Caco-2 (cell line): ENCODE measurements at regions not wholly inside any gene's neighbourhood (a gene's known extent, or its start where the extent isn't known, plus 50 kb on each side); places are given as distances from the start of the nearest gene placed in this dataset.

Source experiments
- BruUV-seq: library from RNA; stranded (reverse); fragments of 400-500 nt; replicated peaks from 2 replicates; lab custom pipeline; 2021; lab: Mats Ljungman, UMichigan
- CTCF ChIA-PET: fragments of 300-600 bp; sonication (Branson Sonifier 250); formaldehyde crosslinking; loops from one replicate; lab custom pipeline; 2022; ENCODE audit warnings: antibody characterized with exemption; lab: Charles Lee
- POLR2A ChIA-PET: fragments of 300-600 bp; sonication (Branson Sonifier 250); formaldehyde crosslinking; loops from one replicate; lab custom pipeline; 2022; ENCODE audit warnings: antibody characterized with exemption; lab: Charles Lee
- DNase-seq, 2 experiments: peaks; one replicate each; pipeline versions ENCODE4 v3.0.0 to v3.0.0-alpha.2; 2020 to 2022
- H3K27me3 ChIP-seq: replicated peaks from 2 replicates; pipeline ENCODE4 v1.6.0; 2011; ENCODE audit warnings: low read length; ENCODE audit not compliant: control insufficient read depth, insufficient read depth
- H3K36me3 ChIP-seq: 2 replicates; pipeline ENCODE4 v1.5.1; 2011; ENCODE audit warnings: low read length; ENCODE audit not compliant: control insufficient read depth, insufficient read depth
- H3K4me1 ChIP-seq: fragments of 250-450 bp; sonication (Bioruptor Pico); 2 replicates; pipeline ENCODE4 v1.5.1; 2020; ENCODE audit warnings: mild to moderate bottlenecking
- H3K4me3 ChIP-seq: 2 replicates; pipeline ENCODE4 v1.5.1; 2011; ENCODE audit warnings: low read depth, mild to moderate bottlenecking, control low read depth, low read length
- H3K9me3 ChIP-seq: fragments of 250-450 bp; sonication (Bioruptor Pico); 2 replicates; pipeline ENCODE4 v1.5.1; 2020; ENCODE audit warnings: mild to moderate bottlenecking, moderate library complexity
- H3K27ac Mint-ChIP-seq: one replicate; pipeline ENCODE4 v1.8.0; 2022; ENCODE audit warnings: mixed read lengths; ENCODE audit not compliant: unreplicated experiment
- H3K27me3 Mint-ChIP-seq: one replicate; pipeline ENCODE4 v1.8.0; 2022; ENCODE audit warnings: mixed read lengths; ENCODE audit not compliant: insufficient read depth, unreplicated experiment
- H3K36me3 Mint-ChIP-seq: one replicate; pipeline ENCODE4 v1.8.0; 2022; ENCODE audit warnings: mild to moderate bottlenecking, mixed read lengths; ENCODE audit not compliant: insufficient read depth, unreplicated experiment
- H3K4me1 Mint-ChIP-seq: one replicate; pipeline ENCODE4 v1.8.0; 2022; ENCODE audit warnings: low read depth, mixed read lengths; ENCODE audit not compliant: unreplicated experiment
- H3K4me3 Mint-ChIP-seq: one replicate; pipeline ENCODE4 v1.8.0; 2022; ENCODE audit warnings: mild to moderate bottlenecking, moderate library complexity, mixed read lengths; ENCODE audit not compliant: unreplicated experiment
- H3K9me3 Mint-ChIP-seq: one replicate; pipeline ENCODE4 v1.8.0; 2022; ENCODE audit warnings: mixed read lengths; ENCODE audit not compliant: unreplicated experiment
- intact Hi-C: fragments of 100-400 bp; cut with micrococcal nuclease; formaldehyde crosslinking; loops from one replicate; pipeline ENCODE4 v1.10.0; 2022; ENCODE audit not compliant: unreplicated experiment
- TF ChIP-seq, protein P1 (sequence below), 2 experiments: fragments of 200-600 bp in 1 of 2; IDR thresholded peaks; 1 replicate in 1 of 2; 2 replicates in 1 of 2; pipeline versions ENCODE4 v1.5.1 to v1.8.0; 2011 to 2022; ENCODE audit warnings: antibody characterized with exemption in 1 of 2, control low read depth in 1 of 2, inconsistent platforms in 1 of 2, low read depth in 1 of 2, low read length in 1 of 2, mild to moderate bottlenecking in 1 of 2, moderate library complexity in 1 of 2; ENCODE audit not compliant: insufficient read depth in 1 of 2, severe bottlenecking in 1 of 2, unreplicated experiment in 1 of 2

DNA sequence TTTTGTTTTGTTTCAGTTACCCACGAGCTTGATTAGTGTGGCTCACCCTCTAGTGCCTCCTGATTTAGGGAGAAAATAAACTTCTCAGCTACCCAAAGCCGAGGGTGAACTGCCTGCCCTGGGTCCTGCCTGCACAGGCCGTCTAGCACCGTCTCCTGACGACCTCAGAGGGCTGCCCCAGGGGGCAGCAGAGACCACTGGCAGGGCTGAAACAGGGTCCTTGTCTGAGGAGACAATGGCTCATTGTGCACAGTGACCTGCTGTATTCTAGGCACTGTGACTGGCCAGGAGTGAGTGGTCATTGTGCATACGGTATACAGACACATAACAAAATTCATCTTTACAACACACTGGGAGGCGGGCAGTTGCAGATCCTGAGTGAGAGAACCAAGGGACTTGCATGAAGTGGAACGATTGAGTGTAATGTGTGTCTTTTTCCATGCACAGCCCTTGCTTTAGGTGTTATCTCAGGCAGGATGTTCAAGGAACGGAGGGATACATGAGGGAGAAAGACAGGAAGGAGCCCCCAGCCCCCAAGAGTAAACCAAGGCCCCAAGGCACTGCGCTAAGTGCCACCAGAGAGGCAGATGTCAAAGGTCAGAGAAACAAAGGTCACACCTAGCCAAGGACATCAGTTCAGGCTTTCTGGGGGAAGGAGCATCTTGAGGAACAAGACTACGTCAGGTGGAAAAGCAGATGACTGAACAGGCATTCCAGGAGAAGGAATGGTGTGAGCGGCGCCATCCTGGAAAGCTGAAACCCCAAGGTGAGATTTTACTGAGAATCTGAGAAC, 421.3 kb downstream of the LPIN1 start:
- Histone ChIP-seq H3K36me3 (no peaks in the 10 kb centered on the region), H3K9me3 (no peaks in the 10 kb centered on the region), H3K4me1 (no peaks in the 10 kb centered on the region), H3K4me3 (no peak overlapping the region), H3K27me3 (0 out of 2 replicates have a peak, but pooled peaks cover 2% of the 10 kb centered on the region)
- intact Hi-C loops, result loop anchor here (10.0 kb wide), 1 partner anchor 767 kb away; no protein-coding TSS in a partner anchor
- H3K27ac Mint-ChIP-seq, result no peak overlapping the region
- POLR2A ChIA-PET, result no interaction called here
- no peaks in the 10 kb centered on the region for H3K36me3 Mint-ChIP-seq
- H3K9me3 Mint-ChIP-seq, result no peaks in the 10 kb centered on the region
- CTCF ChIA-PET, result no interaction called here
- H3K27me3 Mint-ChIP-seq, result peaks cover 8% of the 10 kb centered on the region
- no peak overlapping the region for H3K4me3 Mint-ChIP-seq
- no peaks in the 10 kb centered on the region for H3K4me1 Mint-ChIP-seq
- BruUV-seq, result no TSS peak
- no peak for DNase-seq
- TF ChIP-seq, protein P1, sequence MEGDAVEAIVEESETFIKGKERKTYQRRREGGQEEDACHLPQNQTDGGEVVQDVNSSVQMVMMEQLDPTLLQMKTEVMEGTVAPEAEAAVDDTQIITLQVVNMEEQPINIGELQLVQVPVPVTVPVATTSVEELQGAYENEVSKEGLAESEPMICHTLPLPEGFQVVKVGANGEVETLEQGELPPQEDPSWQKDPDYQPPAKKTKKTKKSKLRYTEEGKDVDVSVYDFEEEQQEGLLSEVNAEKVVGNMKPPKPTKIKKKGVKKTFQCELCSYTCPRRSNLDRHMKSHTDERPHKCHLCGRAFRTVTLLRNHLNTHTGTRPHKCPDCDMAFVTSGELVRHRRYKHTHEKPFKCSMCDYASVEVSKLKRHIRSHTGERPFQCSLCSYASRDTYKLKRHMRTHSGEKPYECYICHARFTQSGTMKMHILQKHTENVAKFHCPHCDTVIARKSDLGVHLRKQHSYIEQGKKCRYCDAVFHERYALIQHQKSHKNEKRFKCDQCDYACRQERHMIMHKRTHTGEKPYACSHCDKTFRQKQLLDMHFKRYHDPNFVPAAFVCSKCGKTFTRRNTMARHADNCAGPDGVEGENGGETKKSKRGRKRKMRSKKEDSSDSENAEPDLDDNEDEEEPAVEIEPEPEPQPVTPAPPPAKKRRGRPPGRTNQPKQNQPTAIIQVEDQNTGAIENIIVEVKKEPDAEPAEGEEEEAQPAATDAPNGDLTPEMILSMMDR (IDR thresholded peaks at IDR 0.05; ENCODE audit: insufficient read depth in 1 of 2, low read depth in 1 of 2, low read length in 1 of 2, severe bottlenecking in 1 of 2, unreplicated experiment in 1 of 2), result no peak

DNA sequence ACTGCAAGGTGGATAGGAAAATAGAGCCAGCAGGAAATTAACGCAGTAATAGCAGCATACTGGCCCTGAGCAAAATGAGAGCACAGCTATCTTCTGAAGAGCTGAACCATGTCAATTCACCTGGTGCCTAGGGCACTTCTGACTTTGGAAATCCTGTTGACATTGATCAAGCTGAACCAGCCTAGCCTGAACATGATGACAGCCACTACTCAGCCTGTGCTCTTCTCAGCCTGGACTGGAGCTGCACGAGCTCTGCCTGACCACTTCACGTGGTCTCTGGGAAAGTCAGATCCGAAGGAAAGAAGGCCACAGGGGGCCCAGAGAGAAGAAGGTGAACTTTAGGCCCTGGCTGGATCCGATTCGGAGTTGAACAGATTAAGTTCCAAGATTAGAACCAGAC, 421.9 kb downstream of the LPIN1 start:
- Histone ChIP-seq H3K9me3 (no peaks in the 10 kb centered on the region), H3K27me3 (0 out of 2 replicates have a peak, but pooled peaks cover 2% of the 10 kb centered on the region), H3K36me3 (no peaks in the 10 kb centered on the region), H3K4me1 (no peaks in the 10 kb centered on the region), H3K4me3 (no peak overlapping the region)
- ChIA-PET CTCF (no interaction called here), POLR2A (no interaction called here)
- DNase-seq, result no peak
- Mint-ChIP-seq H3K9me3 (no peaks in the 10 kb centered on the region), H3K4me1 (no peaks in the 10 kb centered on the region), H3K36me3 (no peaks in the 10 kb centered on the region), H3K27ac (no peak overlapping the region), H3K27me3 (peaks cover 8% of the 10 kb centered on the region), H3K4me3 (no peak overlapping the region)
- TF ChIP-seq, protein P1 (IDR thresholded peaks at IDR 0.05; ENCODE audit: insufficient read depth in 1 of 2, low read depth in 1 of 2, low read length in 1 of 2, severe bottlenecking in 1 of 2, unreplicated experiment in 1 of 2), result no peak
- intact Hi-C loops, result loop anchor here (10.0 kb wide), 1 partner anchor 766 kb away; no protein-coding TSS in a partner anchor
- no TSS peak for BruUV-seq

DNA sequence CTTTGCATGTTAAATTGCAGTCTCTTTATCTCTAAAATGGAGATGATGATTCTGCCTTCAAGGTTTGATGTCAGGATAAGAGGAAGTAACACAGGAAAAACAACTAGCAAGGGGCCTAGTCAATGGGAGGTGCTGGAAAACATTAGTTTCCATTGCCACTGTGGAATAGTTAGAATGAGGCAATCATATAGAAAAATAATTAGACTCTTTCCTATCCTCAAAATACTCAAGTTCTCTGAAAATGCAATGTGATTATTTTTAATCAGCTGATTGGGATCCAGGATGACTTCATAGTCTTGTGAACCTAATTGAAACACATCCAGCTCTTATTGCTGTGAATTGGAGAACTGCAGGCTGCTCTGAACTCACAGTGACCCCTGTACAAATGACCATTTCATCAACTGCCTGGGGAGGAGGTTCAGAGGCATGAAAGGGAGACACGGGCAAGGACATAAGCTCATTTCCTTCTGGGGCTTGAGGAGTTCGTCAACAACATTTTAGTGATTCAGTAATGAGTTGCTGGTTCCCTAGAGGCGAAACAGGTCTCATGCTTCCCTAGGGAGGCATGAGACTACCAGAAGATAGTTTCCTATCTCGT, 422.5 kb downstream of the LPIN1 start:
- H3K27ac Mint-ChIP-seq, result no peak overlapping the region
- no peaks in the 10 kb centered on the region for H3K4me1 Mint-ChIP-seq
- H3K9me3 ChIP-seq, result no peaks in the 10 kb centered on the region
- H3K4me1 ChIP-seq, result no peaks in the 10 kb centered on the region
- BruUV-seq, result no TSS peak
- H3K27me3 Mint-ChIP-seq, result peaks cover 4% of the 10 kb centered on the region
- DNase-seq, result no peak
- H3K9me3 Mint-ChIP-seq, result no peaks in the 10 kb centered on the region
- no peaks in the 10 kb centered on the region for H3K36me3 Mint-ChIP-seq
- H3K4me3 ChIP-seq, result no peak overlapping the region
- TF ChIP-seq, protein P1 (IDR thresholded peaks at IDR 0.05; ENCODE audit: insufficient read depth in 1 of 2, low read depth in 1 of 2, low read length in 1 of 2, severe bottlenecking in 1 of 2, unreplicated experiment in 1 of 2), result no peak
- ChIA-PET POLR2A (no interaction called here), CTCF (no interaction called here)
- H3K27me3 ChIP-seq, result 0 out of 2 replicates have a peak, but pooled peaks cover 2% of the 10 kb centered on the region
- H3K36me3 ChIP-seq, result no peaks in the 10 kb centered on the region
- no peak overlapping the region for H3K4me3 Mint-ChIP-seq
- intact Hi-C loops, result loop anchor here (10.0 kb wide), 1 partner anchor 766 kb away; no protein-coding TSS in a partner anchor
